HepG2 (cell line): ENCODE measurements at regions not wholly inside any gene's neighbourhood (a gene's known extent, or its start where the extent isn't known, plus 50 kb on each side); places are given as distances from the start of the nearest gene placed in this dataset.

Experiments
- ASH2L ChIP-seq: fragments of 300-600, 200-600 bp; sonication (generic); IDR thresholded peaks from 2 replicates; pipeline ENCODE4 v1.7.0; 2017; ENCODE audit warnings: low read depth, mild to moderate bottlenecking, moderate library complexity, mixed read lengths, low read length; ENCODE audit not compliant: insufficient read length
- ERF ChIP-seq: IDR thresholded peaks from 2 replicates; pipeline ENCODE4 v1.6.1; 2018; ENCODE audit warnings: missing biosample characterization, missing genetic modification reagents
- KDM1A ChIP-seq: IDR thresholded peaks from 2 replicates; pipeline ENCODE4 v1.6.1; 2016; ENCODE audit warnings: missing compliant biosample characterization
- MEIS1 ChIP-seq: sonication (generic); formaldehyde crosslinking; IDR thresholded peaks from 2 replicates; pipeline ENCODE4 v1.9.0; 2021; ENCODE audit warnings: mild to moderate bottlenecking, missing genetic modification reagents, moderate library complexity, borderline replicate concordance
- REL ChIP-seq: sonication (generic); formaldehyde crosslinking; conservative IDR thresholded peaks from 2 replicates; pipeline ENCODE4 v1.8.0; 2022; ENCODE audit warnings: mild to moderate bottlenecking, missing genetic modification reagents, moderate library complexity
- SNAPC2 ChIP-seq: sonication (generic); formaldehyde crosslinking; IDR thresholded peaks from 2 replicates; pipeline ENCODE4 v1.8.1; 2022; ENCODE audit warnings: mild to moderate bottlenecking, missing genetic modification reagents
- YY1 ChIP-seq: IDR thresholded peaks from 2 replicates; pipeline ENCODE4 v1.6.1; 2011; ENCODE audit warnings: low read length, low read depth, moderate library complexity, mild to moderate bottlenecking; ENCODE audit not compliant: insufficient read depth, insufficient replicate concordance
- ZKSCAN1 ChIP-seq: fragments of 150-350 bp; IDR thresholded peaks from 2 replicates; pipeline ENCODE4 v1.6.1; 2014; ENCODE audit warnings: low read length
- TF ChIP-seq, protein P1 (sequence below): sonication (generic); formaldehyde crosslinking; IDR thresholded peaks from 2 replicates; pipeline ENCODE4 v1.4.0; 2020; ENCODE audit warnings: missing genetic modification reagents
- TF ChIP-seq, protein P2 (sequence below): sonication (generic); formaldehyde crosslinking; IDR thresholded peaks from 2 replicates; pipeline ENCODE4 v1.4.0; 2020; ENCODE audit warnings: missing genetic modification reagents, borderline replicate concordance
- TF ChIP-seq, protein P3 (sequence below): IDR thresholded peaks from 2 replicates; pipeline ENCODE4 v1.6.1; 2016

DNA sequence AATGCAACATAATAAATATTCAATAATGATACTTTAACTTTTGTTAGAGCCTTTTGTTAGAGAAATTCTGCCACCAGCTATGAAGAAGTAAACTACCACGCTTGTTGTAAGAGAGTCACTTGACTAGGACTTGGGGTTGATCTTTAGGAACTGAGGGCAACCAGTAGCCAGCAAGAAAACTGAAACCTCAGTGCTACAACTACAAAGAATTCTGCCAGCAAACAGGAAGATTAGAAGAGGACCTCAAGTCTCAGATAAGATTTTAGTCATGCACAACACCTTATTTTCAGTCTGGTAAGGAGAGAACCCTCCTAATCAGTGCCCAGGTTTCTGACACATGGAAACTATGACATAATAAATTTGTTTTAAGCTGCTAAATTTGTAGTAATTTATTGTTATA, 498.3 kb upstream of the STEAP1 start:
- no peak for TF ChIP-seq ZKSCAN1
- no peak for TF ChIP-seq MEIS1
- TF ChIP-seq, protein P1, sequence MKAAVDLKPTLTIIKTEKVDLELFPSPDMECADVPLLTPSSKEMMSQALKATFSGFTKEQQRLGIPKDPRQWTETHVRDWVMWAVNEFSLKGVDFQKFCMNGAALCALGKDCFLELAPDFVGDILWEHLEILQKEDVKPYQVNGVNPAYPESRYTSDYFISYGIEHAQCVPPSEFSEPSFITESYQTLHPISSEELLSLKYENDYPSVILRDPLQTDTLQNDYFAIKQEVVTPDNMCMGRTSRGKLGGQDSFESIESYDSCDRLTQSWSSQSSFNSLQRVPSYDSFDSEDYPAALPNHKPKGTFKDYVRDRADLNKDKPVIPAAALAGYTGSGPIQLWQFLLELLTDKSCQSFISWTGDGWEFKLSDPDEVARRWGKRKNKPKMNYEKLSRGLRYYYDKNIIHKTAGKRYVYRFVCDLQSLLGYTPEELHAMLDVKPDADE (CRISPR knock-in tag) = no peak
- no peak for TF ChIP-seq KDM1A (CRISPR knock-in tag)
- no peak for TF ChIP-seq SNAPC2 (CRISPR knock-in tag)
- TF ChIP-seq ERF (CRISPR knock-in tag) = no peak
- TF ChIP-seq ASH2L = no peak
- TF ChIP-seq YY1 = no peak
- TF ChIP-seq, protein P2, sequence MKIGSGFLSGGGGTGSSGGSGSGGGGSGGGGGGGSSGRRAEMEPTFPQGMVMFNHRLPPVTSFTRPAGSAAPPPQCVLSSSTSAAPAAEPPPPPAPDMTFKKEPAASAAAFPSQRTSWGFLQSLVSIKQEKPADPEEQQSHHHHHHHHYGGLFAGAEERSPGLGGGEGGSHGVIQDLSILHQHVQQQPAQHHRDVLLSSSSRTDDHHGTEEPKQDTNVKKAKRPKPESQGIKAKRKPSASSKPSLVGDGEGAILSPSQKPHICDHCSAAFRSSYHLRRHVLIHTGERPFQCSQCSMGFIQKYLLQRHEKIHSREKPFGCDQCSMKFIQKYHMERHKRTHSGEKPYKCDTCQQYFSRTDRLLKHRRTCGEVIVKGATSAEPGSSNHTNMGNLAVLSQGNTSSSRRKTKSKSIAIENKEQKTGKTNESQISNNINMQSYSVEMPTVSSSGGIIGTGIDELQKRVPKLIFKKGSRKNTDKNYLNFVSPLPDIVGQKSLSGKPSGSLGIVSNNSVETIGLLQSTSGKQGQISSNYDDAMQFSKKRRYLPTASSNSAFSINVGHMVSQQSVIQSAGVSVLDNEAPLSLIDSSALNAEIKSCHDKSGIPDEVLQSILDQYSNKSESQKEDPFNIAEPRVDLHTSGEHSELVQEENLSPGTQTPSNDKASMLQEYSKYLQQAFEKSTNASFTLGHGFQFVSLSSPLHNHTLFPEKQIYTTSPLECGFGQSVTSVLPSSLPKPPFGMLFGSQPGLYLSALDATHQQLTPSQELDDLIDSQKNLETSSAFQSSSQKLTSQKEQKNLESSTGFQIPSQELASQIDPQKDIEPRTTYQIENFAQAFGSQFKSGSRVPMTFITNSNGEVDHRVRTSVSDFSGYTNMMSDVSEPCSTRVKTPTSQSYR = no peak
- TF ChIP-seq, protein P3, sequence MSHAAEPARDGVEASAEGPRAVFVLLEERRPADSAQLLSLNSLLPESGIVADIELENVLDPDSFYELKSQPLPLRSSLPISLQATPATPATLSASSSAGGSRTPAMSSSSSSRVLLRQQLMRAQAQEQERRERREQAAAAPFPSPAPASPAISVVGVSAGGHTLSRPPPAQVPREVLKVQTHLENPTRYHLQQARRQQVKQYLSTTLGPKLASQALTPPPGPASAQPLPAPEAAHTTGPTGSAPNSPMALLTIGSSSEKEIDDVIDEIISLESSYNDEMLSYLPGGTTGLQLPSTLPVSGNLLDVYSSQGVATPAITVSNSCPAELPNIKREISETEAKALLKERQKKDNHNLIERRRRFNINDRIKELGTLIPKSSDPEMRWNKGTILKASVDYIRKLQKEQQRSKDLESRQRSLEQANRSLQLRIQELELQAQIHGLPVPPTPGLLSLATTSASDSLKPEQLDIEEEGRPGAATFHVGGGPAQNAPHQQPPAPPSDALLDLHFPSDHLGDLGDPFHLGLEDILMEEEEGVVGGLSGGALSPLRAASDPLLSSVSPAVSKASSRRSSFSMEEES = no peak
- TF ChIP-seq REL = no peak
